OCI-LY1 (cell line): ENCODE measurements at regions not wholly inside any gene's neighbourhood (a gene's known extent, or its start where the extent isn't known, plus 50 kb on each side); places are given as distances from the start of the nearest gene placed in this dataset.

Source experiments
- EZH2 ChIP-seq: fragments of 200-600 bp; sonication (generic), shearing (Covaris generic); IDR thresholded peaks from 2 replicates; pipeline ENCODE4 v1.8.0; 2017; ENCODE audit warnings: borderline replicate concordance, mixed run types, mild to moderate bottlenecking, antibody characterized with exemption, low read length, moderate library complexity, mixed read lengths
- TF ChIP-seq, protein P1 (sequence below): fragments of 200-600 bp; sonication (generic), shearing (Covaris generic); IDR thresholded peaks from 2 replicates; pipeline ENCODE4 v1.5.1; 2017; ENCODE audit warnings: mild to moderate bottlenecking, antibody characterized with exemption, low read length, moderate library complexity, mixed read lengths

DNA sequence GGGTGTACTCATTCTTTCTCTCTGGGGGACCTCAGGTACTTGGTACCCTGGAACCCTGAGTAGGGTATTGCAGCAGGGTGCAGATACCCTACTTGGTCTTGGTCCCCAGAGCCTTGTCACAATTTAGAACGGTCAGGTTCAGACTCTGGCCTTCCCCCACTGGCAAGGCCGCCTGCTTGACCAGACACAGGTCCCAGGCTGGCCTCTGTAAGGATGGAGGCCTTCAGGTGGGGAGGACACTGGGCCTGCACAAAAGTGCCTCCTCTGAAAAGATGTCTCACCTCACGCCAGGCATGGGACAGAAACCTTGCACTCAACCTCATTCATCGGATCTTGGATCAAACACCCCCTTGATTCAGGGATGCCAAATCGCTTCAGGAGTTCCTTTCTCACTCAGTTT, 158.4 kb downstream of the KLF13 start:
- TF ChIP-seq, protein P1, sequence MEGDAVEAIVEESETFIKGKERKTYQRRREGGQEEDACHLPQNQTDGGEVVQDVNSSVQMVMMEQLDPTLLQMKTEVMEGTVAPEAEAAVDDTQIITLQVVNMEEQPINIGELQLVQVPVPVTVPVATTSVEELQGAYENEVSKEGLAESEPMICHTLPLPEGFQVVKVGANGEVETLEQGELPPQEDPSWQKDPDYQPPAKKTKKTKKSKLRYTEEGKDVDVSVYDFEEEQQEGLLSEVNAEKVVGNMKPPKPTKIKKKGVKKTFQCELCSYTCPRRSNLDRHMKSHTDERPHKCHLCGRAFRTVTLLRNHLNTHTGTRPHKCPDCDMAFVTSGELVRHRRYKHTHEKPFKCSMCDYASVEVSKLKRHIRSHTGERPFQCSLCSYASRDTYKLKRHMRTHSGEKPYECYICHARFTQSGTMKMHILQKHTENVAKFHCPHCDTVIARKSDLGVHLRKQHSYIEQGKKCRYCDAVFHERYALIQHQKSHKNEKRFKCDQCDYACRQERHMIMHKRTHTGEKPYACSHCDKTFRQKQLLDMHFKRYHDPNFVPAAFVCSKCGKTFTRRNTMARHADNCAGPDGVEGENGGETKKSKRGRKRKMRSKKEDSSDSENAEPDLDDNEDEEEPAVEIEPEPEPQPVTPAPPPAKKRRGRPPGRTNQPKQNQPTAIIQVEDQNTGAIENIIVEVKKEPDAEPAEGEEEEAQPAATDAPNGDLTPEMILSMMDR = no peak
- no peak for TF ChIP-seq EZH2
